Retinal pigment epithelial cell (primary cell): ENCODE measurements at regions not wholly inside any gene's neighbourhood (a gene's known extent, or its start where the extent isn't known, plus 50 kb on each side); places are given as distances from the start of the nearest gene placed in this dataset.
"Not testable (repeated sequence)": the region's sequence is repeated elsewhere in the genome, so short reads cannot be mapped to it uniquely, and the experiment has no call there.

Experiments used
- DNase-seq: peaks from one replicate; pipeline ENCODE4 v3.0.0-alpha.2; 2010; ENCODE audit warnings: low read depth
- H3K4me3 ChIP-seq: 2 replicates; pipeline ENCODE4 v1.5.1; 2011; ENCODE audit warnings: mild to moderate bottlenecking, low read length, control low read depth, moderate library complexity
- TF ChIP-seq, protein P1 (sequence below): conservative IDR thresholded peaks from 2 replicates; pipeline ENCODE4 v1.5.1; 2011; ENCODE audit warnings: low read depth, low read length, control low read depth, inconsistent platforms

DNA sequence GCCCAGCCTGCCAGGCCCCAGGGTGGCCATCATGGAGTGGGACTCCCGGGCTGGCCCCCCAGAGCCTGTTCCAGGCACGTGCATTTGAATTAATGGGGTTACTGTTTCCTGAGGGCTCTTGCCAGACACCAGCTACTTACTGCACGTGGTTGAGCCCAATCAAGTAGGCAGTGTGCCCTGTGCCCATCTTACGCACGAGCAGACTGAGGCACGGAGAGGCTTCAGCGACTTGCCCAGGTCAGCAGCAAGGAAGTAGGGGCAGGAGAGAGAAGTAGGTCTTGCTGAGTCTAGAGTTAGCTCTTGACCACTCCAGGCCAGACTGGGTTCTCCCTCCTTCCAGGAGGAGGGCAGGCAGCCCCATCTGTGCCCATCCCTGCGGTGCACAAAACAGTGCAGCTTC is 67.7 kb downstream of the DIO3 start:
- TF ChIP-seq, protein P1, sequence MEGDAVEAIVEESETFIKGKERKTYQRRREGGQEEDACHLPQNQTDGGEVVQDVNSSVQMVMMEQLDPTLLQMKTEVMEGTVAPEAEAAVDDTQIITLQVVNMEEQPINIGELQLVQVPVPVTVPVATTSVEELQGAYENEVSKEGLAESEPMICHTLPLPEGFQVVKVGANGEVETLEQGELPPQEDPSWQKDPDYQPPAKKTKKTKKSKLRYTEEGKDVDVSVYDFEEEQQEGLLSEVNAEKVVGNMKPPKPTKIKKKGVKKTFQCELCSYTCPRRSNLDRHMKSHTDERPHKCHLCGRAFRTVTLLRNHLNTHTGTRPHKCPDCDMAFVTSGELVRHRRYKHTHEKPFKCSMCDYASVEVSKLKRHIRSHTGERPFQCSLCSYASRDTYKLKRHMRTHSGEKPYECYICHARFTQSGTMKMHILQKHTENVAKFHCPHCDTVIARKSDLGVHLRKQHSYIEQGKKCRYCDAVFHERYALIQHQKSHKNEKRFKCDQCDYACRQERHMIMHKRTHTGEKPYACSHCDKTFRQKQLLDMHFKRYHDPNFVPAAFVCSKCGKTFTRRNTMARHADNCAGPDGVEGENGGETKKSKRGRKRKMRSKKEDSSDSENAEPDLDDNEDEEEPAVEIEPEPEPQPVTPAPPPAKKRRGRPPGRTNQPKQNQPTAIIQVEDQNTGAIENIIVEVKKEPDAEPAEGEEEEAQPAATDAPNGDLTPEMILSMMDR = no peak
- no peak overlapping the region for H3K4me3 ChIP-seq
- DNase-seq = no peak

DNA sequence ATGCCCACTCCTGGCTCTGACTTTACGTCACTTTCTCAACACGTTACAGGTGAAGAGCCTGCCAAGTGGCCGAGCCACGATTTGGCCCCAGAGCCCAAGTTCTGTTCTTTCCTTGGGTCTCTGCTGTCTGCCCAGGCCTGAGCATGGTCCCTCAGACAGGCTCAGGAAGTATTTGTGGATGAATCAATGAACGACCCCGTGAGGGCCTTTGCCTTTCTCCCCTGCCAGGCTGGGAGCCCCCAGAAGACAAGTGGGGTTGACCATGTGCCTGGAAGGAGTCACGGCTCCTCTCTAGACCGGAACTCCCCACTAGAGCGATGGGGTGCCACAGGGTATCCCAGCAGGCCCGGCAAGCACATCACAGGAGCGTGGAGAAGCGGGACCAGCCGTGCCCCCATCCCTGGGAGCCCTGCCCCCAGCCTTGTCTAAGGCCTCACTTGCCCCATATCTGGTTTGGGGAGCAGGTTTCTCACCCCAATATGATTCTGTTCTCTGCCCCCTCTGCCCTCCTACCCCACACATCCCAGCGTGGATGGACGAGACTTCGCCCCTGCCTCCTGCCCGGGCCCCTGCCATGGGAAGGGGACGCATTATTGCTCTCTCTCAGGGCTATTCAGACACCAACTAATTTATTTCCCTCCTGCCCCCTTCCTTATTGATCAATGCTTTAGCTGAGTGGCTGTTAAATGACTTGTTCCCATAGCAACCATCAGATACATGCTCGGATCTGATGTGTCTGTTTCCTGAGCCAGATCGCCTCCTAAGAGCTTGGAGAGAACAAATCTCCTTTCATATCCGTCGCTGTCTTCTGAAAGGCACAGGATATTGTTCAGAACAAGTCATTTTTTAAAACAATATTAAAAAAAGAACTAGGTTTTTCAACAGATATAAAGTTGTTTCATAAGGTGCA is 69.0 kb downstream of the DIO3 start:
- no peak overlapping the region for H3K4me3 ChIP-seq
- TF ChIP-seq, protein P1 = no peak
- no peak for DNase-seq

DNA sequence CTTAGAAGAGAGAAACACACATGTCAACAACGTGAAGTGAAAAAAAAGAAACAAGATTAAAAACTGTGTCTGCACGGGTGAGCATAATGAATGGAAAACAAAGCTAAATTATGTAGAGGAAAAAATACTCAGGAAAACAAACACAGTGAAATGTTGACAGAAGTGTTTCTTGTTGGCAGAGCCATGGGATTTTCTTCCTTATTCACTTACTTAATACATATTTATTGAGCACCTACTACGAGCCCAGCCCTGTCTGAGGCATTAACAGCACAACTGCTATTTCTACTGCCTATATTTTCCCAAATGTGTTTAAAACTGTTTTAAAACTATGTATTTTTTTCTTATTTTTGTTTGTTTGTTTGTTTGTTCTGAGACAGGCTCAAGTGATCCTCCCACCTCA is 69.9 kb downstream of the DIO3 start:
- DNase-seq = no peak
- TF ChIP-seq, protein P1 = no peak

DNA sequence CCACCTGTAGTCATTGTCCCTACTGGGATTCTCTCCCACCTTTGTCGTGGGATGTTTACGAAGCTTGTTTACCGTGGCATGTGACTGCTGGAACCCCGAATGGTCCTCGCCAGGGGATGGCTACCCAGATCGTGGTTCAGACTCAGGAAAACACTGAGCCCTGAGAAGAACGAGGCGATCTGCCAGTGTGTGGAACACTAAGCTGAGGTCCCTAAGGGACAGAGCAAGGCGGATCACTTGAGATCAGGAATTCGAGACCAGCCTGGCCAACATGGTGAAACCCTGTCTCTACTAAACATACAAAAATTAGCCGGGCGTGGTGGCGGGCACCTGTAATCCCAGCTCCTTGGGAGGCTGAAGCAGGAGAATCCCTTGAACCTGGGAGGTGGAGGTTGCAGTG is 70.7 kb downstream of the DIO3 start:
- DNase-seq, H3K4me3 ChIP-seq: not testable (repeated sequence)

More for the DNA sequence above, 69.9 kb downstream of the DIO3 start:
- no peak overlapping the region for H3K4me3 ChIP-seq

DNA sequence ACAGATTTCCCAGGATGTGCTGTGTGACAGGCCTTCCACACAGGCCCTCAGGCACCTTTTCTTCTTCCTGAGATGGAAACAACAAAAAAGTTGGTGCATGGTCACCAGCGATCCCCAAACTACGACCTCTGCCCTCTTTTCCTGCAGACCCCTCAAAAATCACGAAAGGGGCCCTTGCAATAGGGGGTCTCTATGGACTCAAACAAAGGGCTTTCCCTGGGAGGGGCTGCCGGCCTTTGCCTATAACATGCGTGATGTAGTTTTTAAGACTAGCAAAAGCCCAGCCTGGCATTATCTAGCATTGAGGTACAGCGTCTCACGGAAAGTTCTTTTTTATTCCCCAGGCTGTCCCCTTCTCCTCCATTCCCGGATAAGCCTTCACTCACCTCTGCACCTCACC is 71.2 kb downstream of the DIO3 start:
- H3K4me3 ChIP-seq = no peak overlapping the region
- TF ChIP-seq, protein P1 = no peak
- no peak for DNase-seq

DNA sequence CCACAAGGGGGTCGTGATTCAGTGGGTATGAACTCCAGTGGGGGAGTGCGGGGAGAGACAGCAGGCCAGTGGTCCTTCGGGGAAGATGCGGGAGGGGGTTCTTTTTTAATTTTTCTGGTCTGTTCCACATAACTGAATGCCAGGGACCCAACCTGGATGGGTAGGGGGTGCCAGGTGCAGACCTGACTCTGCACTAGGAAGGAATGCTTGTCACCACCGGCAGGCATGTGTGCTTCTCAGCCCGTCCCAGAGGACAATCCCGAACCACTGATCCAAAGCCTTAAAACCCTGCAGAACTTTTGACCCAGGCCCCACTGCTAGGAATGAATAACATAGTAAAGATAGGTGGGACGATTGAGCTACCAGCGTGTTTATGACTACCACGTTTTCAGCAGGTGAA is 72.0 kb downstream of the DIO3 start:
- TF ChIP-seq, protein P1 = no peak
- no peak for DNase-seq
- H3K4me3 ChIP-seq = no peak overlapping the region

DNA sequence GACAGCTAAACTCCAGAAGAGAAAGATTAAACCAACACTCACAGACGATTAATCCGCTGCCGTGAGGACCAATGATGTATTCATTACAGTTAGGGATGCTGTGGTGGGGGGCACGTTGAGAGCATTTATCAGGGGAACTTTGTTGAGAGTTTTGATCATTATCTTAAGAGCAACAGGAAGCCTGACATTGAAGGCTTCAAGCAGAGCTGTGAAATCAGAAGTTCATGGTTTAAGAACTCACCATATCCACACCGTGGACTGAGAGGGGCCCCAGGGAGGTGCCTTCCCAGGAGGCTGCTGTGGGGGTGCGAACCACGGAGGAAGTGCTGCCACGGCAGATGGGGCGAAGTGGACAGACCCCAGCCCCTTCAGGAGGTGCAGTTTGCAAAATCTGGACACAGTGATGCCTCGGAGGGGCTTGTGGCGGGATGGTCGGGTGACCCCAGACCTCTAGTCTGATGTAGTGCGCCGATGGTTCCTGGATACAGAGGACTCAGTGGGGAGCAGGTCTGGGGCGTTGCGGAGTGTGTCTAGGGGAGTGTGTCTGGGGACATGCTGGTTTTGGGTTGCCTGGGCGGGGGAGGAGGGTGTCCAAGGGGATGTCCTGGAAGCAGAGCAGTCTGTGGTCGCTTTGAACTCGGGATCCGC is 73.0 kb downstream of the DIO3 start:
- DNase-seq = no peak
- H3K4me3 ChIP-seq = no peak overlapping the region
- TF ChIP-seq, protein P1 = no peak
